T1000 (cell line): ENCODE measurements at regions not wholly inside any gene's neighbourhood (a gene's known extent, or its start where the extent isn't known, plus 50 kb on each side); places are given as distances from the start of the nearest gene placed in this dataset.
"Not testable (repeated sequence)": the region's sequence is repeated elsewhere in the genome, so short reads cannot be mapped to it uniquely, and the experiment has no call there.

ENCODE experiments used
- DNase-seq: peaks from one replicate; lab custom pipeline; 2025; ENCODE audit warnings: mixed read lengths; lab: John Stamatoyannopoulos, UW

GRCh38 chr5:152694231-152694630 is 289.2 kb upstream of the NMUR2 start:
- DNase-seq: no peak

GRCh38 chr5:152701305-152701949 is 296.3 kb upstream of the NMUR2 start:
- DNase-seq: no peak

- no peak for DNase-seq
Observed at GRCh38 chr5:152704286-152704685, 299.2 kb upstream of the NMUR2 start.

GRCh38 chr5:152711801-152712388 is 306.8 kb upstream of the NMUR2 start:
- DNase-seq: no peak

- DNase-seq: no peak
Observed at GRCh38 chr5:152717393-152717792, 312.3 kb upstream of the NMUR2 start.

- DNase-seq: no peak
Observed at GRCh38 chr5:152723482-152723881, 318.4 kb upstream of the NMUR2 start.

- no peak for DNase-seq
Observed at GRCh38 chr5:152730176-152730575, 325.1 kb upstream of the NMUR2 start.

- DNase-seq: no peak
Observed at GRCh38 chr5:152736906-152737305, 331.8 kb upstream of the NMUR2 start.

- DNase-seq: no peak
Observed at GRCh38 chr5:152739916-152740315, 334.8 kb upstream of the NMUR2 start.

GRCh38 chr5:152741126-152741525 is 336.0 kb upstream of the NMUR2 start:
- DNase-seq: not testable (repeated sequence)

- not testable (repeated sequence) for DNase-seq
Observed at GRCh38 chr5:152787709-152788217, 382.7 kb upstream of the NMUR2 start.

GRCh38 chr5:152801886-152802285 is 396.8 kb upstream of the NMUR2 start:
- DNase-seq: no peak

GRCh38 chr5:152804179-152804578 is 399.1 kb upstream of the NMUR2 start:
- DNase-seq: no peak

GRCh38 chr5:152811988-152812387 is 406.9 kb upstream of the NMUR2 start:
- DNase-seq: no peak

GRCh38 chr5:152813526-152813925 is 408.4 kb upstream of the NMUR2 start:
- no peak for DNase-seq

GRCh38 chr5:152819891-152820290 is 414.8 kb upstream of the NMUR2 start:
- DNase-seq: no peak

- DNase-seq: no peak
Observed at GRCh38 chr5:152824316-152824715, 419.2 kb upstream of the NMUR2 start.

GRCh38 chr5:152838241-152838786 is 433.2 kb upstream of the NMUR2 start:
- DNase-seq: no peak

- no peak for DNase-seq
Observed at GRCh38 chr5:152844713-152845112, 439.6 kb upstream of the NMUR2 start.

GRCh38 chr5:152853361-152853760 is 448.3 kb upstream of the NMUR2 start:
- DNase-seq: no peak

- no peak for DNase-seq
Observed at GRCh38 chr5:152855441-152855840, 450.4 kb upstream of the NMUR2 start.

GRCh38 chr5:152861231-152861630 is 456.2 kb upstream of the NMUR2 start:
- no peak for DNase-seq

- DNase-seq: no peak
Observed at GRCh38 chr5:152864447-152864846, 459.4 kb upstream of the NMUR2 start.

GRCh38 chr5:152864991-152865390 is 459.9 kb upstream of the NMUR2 start:
- no peak for DNase-seq
